ENCODE measurements at regions not wholly inside any gene's neighbourhood (a gene's known extent, or its start where the extent isn't known, plus 50 kb on each side); places are given as distances from the start of the nearest gene placed in this dataset.

DNA sequence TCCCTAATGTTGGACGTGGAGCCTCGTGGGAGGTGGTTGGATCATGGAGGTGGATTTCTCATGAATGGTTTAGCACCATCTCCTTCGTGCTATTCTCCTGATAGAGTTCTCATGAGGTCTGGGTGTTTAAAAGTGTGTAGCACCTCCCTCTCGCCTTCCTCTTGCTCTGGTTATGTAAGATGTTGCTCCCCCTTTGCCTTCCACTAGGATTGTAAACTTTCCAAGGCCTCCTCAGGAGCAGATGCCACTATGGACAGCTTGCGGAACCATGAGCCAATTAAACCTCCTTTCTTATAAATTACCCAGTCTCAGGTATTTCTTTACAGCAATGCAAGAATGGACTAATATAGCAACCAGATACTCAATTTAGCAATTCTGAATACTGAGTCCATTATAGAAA lies 82.4 kb upstream of the PELI1 start:
- TF ChIP-seq, protein P1, sequence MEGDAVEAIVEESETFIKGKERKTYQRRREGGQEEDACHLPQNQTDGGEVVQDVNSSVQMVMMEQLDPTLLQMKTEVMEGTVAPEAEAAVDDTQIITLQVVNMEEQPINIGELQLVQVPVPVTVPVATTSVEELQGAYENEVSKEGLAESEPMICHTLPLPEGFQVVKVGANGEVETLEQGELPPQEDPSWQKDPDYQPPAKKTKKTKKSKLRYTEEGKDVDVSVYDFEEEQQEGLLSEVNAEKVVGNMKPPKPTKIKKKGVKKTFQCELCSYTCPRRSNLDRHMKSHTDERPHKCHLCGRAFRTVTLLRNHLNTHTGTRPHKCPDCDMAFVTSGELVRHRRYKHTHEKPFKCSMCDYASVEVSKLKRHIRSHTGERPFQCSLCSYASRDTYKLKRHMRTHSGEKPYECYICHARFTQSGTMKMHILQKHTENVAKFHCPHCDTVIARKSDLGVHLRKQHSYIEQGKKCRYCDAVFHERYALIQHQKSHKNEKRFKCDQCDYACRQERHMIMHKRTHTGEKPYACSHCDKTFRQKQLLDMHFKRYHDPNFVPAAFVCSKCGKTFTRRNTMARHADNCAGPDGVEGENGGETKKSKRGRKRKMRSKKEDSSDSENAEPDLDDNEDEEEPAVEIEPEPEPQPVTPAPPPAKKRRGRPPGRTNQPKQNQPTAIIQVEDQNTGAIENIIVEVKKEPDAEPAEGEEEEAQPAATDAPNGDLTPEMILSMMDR (optimal IDR thresholded peaks at IDR 0.05 in 1 of 3, IDR thresholded peaks at IDR 0.05 in 1 of 3, conservative IDR thresholded peaks at IDR 0.05 in 1 of 3; ENCODE audit: extremely low read depth in 1 of 3, insufficient read depth in 2 of 3, low read length in 3 of 3) = no peak
- TF ChIP-seq EZH2 (IDR thresholded peaks at IDR 0.05; ENCODE audit: low read length) = no peak
